GM11168 (cell line): ENCODE measurements at regions not wholly inside any gene's neighbourhood (a gene's known extent, or its start where the extent isn't known, plus 50 kb on each side); places are given as distances from the start of the nearest gene placed in this dataset.

Source experiments
- in situ Hi-C: fragments of 300-500 bp; cut with MboI; formaldehyde crosslinking; loops from one replicate; pipeline ENCODE4 v1.12.0; 2022; ENCODE audit warnings: low sequenced_read_pairs; ENCODE audit not compliant: unreplicated experiment

DNA sequence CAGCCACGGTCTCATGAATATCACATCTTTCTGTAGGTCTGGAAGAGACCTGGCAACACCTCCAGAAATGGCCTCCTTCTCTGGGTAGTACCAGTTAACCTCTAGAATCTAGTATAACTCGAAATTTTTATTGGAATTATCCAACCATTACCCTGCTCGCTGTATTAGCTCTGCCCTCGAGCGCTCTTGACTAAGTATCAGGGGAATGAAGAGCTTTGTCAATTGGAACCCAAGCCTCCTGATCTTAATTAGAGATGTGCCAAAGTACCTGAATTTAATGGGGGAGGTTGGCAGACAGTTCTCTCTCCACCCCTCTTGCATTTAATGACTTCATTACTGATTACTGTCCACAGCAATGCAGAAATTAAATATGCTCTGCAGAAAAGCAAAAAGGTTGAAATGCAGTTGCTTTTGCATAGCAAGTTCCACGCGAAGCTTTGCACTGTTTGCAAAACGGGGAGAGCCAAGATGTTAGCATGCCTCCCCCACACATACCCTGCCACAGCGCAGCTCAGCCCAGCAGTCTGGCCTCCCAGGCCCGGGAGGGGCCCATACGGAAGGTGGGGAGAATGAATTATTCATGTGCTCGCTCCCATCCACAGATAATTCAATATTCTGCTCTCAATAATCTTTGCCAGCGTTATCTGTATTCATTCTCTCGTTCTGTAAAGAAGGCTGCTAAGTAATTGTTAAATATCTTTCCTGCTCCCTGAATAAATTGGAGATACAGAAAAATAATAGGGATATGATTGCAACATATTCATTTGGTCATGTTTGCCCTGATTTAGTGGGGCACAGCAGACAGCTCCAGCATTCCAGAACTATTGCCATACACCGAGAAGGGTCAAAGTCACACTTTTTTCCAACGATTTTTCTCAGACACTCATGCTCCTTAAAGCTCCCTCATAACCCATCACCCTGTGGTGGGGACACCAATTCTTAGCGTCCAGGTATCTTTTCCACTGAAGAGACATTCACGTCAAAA is 305.8 kb downstream of the CDH26 start:
- in situ Hi-C loops = no loop called here

DNA sequence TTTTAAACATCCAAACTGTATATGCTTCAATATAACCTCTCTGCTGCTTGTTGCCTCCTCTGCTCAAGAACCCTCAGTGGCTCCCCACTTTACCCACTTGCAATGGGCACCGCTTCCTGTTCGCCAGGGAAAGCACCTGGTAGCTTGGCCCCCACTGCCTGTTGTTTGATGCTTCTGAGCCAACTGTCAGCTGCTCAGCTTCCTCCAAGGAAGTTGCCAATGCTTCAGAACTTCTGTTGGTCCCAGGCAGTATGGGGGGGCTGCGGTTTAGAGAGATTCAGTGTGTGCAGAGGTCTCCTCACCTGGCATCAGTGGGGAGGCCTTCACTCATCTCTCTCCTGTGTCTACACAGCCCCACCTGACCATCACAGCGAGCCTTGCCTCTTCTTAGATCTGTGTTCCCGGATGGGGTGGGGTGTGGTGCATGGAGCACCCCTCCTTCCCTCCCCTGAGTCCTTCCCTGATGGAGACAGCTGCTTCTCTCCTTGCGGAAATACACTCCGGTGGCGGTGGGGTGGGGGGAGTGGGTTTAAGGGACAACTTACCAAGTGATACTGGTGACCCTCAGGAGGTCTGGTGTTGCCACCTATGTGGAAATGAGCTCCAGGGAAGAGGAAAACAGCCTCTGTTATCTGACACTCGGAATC is 308.1 kb downstream of the CDH26 start:
- in situ Hi-C loops = no loop called here

DNA sequence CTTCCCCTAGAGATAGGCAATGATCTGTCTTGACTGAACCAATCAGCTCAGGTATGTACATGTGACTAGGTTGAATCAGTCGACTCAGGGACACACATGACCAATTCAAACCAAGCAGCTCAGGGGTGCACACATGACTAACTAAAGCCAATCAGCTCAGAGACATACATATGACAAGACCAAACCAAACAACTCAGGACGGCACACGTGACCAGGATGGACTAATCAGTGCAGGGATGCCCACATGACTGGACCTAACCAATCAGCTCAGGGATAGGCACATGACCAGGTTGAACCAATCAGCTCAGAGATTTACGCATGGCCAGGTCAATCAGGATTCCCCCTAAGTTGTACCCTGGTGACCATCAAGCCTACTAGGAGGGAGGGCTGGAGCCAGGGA is 310.3 kb downstream of the CDH26 start:
- in situ Hi-C loops = no loop called here

DNA sequence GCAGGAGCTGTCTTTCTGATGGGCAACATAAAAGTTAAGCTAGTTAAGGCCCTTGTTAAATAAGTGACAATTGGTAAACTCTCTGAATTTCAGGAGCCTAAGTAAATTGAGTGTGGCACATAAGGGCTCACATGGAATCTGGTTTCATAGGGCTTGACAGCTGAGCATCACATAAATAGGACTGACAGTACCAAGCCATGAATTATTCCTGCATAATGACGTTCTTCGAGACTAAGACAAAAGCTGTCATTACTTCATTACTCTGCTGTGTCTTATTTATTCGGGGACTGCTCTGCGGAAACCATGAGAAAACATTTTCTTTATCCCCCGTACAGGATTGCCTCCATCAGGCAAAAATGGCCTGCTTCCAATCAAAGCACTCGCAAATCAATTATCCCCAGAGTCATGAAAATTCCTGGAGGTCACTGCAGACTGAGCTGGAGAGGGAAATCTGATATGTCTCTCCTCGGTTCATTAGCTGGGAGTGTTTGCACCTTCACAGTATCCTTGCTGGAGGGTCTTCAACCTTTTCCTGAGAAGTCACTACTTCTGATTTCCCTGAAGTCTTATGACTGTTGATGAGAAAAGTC is 311.4 kb downstream of the CDH26 start:
- in situ Hi-C loops = no loop called here

DNA sequence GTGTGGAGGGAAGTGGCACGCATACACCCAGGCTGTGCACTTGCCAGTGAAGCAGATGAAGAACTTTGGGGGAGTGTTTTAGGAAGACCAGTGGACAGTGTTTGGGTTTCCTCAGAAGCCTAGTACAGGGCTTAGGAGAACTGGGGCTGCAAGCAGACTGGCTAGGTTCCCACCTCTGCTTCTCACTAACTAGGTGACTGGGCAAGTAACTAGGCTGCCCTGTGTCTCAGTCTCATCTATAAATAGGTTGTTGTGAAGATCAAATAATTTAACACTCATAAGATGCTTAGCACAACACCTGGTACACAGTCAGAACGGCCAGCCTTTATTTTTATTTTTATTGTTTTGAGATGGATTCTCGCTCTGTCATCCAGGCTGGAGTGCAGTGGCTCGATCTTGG is 312.1 kb downstream of the CDH26 start:
- in situ Hi-C loops = no loop called here

DNA sequence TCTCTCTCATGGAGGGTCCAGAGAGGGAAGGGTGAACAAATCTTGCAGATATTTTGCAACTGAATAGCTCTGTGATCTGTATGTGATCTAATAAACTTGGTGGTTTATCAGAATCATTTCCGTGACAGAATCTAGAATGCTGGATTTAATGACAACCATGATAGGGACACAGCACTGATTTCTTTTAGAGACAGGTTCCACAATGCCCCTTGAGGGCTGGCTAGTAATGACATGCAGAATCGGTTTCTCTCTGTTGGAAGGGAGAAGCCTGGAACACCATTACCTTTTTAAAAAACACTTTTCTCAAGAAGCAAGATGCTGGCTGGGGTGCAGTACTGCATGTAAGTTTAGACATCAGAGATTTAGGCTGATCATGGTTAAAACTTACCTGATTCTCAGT is 313.4 kb downstream of the CDH26 start:
- in situ Hi-C loops = no loop called here

DNA sequence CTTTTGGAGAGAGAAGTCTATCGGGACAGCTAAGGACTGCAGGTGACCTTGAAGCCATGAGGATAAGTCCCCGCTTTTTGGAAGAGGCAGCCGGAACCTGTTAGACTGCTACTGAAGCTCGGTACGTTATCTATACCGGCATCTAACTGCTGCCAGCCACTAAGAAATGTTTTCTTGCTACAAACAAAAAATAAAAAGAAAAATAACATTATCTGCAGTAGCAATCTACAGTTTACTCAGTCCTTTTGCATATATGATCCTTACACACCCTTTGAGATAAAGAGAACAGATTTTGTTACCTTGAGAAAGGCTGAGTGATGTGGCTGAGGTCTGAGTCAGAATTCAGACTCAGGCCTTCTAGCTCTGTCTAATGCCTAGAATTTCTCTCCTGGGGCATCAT is 314.6 kb downstream of the CDH26 start:
- in situ Hi-C loops = no loop called here

DNA sequence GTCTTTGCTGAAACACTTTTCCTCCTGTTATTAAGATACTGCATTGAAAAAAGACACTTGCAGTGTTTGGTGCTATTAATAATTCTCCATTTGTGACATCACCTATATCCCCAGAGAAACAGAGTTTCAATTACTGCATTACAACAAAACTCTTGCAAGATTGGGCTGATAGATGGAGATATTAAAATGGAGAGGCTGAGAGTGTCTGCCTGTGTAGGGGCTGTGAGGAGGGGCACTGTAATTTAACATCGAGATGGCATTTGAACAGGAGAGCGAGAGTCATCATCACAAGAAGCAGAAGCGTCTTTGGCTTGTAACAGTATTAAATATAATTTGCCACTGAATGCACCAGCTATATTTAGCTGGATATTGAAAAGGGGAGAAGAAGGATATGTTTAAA is 316.5 kb downstream of the CDH26 start:
- in situ Hi-C loops = no loop called here

DNA sequence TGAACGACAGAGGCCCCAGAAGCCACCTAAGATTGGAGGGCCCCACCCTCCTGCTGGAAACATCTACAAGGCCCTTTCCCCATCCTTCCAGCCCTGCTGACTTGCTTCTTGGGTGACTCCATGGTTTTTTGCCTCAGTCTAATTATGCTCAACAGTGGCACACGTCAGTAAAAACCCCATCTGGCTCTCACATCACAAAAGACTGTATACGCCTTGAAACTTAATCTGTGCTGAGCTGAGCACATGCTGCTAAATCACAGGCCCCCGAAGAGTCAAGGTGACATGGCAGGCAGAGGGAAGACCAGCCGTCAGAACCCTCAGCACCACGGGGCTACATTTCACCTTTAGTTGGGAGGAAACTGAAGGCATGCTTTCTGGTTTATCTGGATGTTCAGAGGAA is 323.1 kb downstream of the CDH26 start:
- in situ Hi-C loops = no loop called here

DNA sequence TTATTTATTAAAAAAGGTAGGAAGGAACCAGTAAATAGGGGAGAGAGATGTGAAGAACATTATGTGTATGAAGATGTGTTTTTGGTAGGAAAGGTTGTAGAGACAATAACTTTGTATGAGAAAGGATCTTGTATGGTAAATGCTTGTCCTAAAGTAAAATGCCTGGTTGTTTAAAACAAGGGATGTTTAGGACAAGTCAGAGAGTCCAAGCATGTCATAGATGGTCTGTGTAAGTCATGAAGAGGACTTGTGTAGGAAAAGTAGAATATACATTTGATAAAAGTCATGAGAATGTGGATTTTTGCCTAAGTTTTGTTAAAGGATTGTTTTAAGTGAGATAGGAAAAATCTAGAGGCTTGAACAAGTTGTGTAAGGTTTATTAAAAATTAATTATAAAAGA is 325.1 kb downstream of the CDH26 start:
- in situ Hi-C loops = no loop called here

DNA sequence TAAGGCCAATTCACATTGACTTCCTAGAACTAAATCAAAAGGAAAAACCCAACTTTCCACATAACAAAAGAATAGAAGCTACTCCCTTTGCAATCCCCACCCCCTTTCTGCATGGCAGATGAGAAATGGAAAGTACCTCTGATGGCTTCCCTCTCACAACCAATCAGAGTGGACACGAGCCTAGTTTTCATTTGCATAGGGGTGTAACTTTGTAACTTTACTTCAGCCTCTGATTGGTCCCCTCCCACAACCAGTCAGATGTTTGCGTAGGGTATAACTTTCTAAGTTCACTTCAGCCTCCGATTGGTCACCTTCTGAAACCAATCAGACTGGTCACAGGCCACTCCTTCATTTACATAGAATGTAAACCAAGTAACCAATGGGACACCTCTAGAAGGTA is 328.5 kb downstream of the CDH26 start:
- in situ Hi-C loops = no loop called here

DNA sequence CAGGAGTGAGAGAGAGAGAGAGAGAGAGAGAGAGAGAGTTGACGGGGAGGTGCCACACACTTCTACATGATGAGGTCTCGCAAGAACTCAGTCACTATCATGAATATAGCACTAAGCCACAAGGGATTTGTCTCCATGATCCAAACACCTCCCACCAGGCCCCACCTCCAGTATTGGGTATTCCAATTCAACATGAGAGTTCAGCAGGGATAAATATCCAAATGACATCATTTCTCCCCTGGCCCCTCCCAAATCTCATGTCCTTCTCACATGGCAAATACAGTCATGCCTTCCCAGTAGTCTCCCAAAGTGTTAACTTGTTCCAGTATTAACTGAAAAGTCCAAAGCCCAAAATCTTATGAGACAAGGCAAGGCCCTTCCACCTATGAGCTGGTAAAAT is 330.7 kb downstream of the CDH26 start:
- in situ Hi-C loops = no loop called here

DNA sequence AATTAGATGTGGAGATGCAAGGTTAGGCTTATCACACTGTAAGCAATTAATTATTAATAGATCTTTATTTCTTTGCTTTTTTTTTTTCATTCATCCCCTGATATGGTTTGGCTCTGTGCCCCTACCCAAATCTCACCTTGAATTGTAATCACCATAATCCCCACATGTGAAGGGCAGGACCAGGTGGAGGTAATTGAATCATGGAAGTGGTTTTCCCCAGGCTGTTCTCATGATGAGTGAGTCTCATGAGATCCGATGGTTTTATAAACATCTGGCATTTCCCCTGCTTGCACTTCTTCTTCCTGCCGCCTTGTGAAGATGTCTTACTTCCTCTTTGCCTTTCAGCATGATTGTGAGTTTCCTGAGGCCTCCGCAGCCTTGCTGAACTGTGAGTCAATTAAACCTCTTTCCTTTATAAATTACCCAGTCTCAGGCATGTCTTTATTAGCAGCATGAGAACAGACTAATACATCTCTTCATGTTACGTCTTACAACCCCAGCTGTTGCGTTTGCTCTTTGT is 333.8 kb downstream of the CDH26 start:
- in situ Hi-C loops = no loop called here

DNA sequence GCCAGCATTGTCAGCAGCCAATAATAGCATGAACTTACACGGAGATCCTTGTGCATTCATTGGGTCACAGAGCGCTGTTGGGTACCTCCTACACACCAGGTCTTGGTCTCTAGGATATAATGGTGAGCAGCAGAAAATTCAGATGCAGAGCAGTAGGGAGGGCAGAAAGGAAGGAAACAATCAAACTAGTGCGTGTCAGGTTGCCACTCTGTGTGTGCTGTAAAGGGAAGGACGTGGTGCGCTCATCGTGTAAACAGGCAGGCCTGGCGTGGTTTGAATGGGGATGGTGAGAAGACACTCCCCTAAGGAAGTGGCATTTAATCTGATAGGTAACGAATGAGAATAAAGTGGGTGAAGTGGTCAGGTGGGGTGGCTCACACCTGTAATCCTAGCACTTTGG is 336.4 kb downstream of the CDH26 start:
- in situ Hi-C loops = no loop called here

DNA sequence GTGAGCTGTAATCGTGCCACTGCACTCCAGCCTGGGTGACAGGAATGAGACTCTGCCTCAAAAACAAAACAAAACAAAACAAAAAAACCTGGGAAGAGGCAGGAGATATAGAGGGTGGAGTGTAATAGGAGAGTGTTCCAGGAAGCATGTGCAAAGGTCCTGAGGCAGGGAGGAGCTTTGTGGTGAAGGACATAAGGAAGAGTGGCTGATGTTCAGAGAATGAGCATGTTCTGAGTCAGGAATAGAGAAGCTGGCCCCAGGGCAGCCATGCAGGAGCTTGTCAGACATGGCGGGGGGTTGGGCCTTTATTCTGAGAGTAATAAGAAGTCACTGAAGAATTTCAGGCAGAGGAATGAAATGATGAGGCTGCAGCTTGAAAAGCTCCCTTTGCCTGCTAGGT is 337.0 kb downstream of the CDH26 start:
- in situ Hi-C loops = no loop called here

DNA sequence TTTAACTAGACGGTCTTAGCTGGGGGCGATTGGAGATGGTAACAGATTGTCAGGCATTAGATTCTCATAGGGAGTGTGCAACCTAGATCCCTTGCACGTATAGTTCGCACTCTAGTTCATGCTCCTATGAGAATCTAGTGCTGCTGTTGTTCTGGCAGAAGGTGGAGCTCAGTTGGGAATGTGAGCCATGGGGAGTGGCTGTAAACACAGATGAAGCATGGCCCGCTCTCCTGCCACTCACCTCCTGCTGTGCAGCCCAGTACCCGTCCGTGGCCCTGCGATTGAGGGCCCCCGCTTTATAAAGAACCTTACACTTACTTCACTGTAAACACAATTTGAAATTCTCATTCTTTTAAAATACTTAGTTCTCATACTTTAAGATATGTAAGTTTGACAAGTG is 339.4 kb downstream of the CDH26 start:
- in situ Hi-C loops = no loop called here

DNA sequence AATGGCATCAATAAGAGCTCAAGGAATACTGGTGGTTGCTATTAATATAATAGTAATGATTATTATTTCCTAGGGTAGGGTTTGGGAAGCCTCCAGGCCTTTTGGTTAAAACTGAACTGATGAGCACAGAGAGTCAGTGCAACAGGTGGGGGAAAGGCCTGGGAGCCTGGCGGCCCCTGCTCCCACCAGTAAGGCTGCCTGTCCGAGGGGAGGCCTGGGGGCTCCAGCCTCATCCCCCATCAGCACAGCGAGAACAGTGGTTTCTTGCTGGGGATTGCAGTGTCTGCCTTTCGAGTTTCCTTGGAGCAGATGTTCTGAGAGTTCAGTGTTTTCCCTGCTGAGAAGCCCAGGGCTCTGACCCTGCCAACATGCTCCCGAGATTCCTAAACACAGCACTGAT is 340.4 kb downstream of the CDH26 start:
- in situ Hi-C loops = no loop called here

DNA sequence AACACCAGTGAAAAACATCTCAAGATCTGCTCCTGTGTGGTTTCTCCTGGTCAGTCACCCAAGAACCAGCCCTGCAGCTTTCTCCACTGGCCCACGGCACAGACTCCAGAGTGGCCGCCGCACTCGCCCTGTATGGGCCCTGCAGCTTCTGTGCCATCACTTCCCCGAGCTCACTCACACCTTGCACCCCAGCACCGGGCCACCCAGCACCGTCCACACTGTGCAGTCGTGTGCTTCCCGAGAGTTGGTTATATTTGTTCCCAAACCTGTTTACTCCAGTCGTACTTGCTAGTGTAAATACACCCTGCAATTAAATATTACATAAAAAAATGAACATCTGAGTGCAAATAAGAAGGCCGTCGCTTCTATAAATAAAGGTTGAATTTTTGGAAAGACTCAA is 341.7 kb downstream of the CDH26 start:
- in situ Hi-C loops = no loop called here

DNA sequence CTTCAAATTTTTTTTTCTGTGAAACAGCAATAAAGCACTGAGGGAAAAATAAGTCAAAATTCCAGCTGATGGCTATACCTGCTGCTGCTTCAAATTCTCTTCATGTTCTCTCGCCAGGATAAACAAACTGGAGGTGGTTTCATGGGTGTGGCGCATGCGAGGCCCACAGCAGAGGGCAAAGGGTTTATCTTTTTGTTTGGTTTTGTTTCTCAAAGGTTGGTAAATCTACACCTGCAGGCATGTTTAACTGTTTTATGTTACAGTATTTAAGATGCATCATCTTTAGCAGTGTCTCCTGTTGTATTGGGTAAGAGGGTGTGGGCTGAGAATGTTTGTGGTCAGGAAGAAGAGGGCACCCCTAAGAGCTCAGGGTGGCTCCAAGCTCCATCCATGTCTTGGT is 342.2 kb downstream of the CDH26 start:
- in situ Hi-C loops = no loop called here

DNA sequence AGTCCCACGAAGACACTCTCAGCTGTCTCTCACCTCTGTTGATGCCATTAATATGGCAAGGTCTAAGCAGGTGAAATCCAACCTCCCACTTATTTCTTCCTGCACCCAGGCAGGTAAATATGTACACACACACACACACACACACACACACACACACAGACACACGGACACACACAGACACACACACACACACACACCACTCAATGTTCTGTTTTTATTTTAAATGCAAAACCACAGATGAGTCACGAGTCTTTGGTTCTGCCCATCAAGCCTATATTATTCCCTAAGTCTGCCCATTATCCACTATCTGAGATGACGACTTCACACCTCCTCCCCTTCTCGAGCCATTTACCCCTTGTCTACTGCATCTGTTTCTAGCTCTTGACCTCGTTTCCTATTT is 344.7 kb downstream of the CDH26 start:
- in situ Hi-C loops = no loop called here

DNA sequence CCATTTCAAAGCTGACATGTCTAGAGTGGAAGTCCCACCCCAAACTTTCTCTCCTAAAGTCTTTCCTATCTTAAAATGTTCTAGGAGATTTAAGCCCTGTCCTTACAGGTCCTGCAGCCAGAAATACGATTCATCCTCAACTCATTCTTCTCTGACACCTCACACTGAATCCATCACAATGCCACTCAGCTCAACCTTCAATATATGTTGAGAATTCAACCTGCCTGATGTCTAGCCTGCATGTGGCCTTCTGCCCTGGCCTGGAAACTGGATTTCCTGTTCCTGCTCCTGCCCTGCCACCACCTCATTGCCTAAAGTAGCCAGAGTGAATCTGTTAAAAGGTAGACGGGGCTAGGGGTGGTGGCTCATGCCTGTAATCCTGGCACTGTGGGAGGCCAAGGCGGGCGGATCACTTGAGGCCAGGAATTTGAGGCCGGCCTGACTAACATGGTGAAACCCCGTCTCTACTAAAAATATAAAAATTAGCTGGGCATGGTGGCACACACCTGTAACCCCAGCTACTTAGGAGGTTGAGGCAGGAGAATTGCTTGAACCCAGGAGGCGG is 345.9 kb downstream of the CDH26 start:
- in situ Hi-C loops = no loop called here
